Left colon (tissue), 2 donors: ENCODE measurements at regions not wholly inside any gene's neighbourhood (a gene's known extent, or its start where the extent isn't known, plus 50 kb on each side); places are given as distances from the start of the nearest gene placed in this dataset.
"Not testable (repeated sequence)": the region's sequence is repeated elsewhere in the genome, so short reads cannot be mapped to it uniquely, and the experiment has no call there.

ENCODE experiments used
- ATAC-seq: fragments of 200-7000 bp; cut with Tn5 transposase; one replicate; pipeline ENCODE4 v1.9.1; 2020; ENCODE audit warnings: mild to moderate bottlenecking, moderate library complexity
- DNase-seq, 2 donors: peaks; one replicate each; pipeline ENCODE4 v3.0.0-alpha.2; 2020
- intact Hi-C, 2 donors: fragments of 100-400 bp; cut with DNase I in 1 of 2; cut with micrococcal nuclease in 1 of 2; formaldehyde crosslinking; loops; one replicate each; pipeline versions ENCODE4 v1.11.2 to v1.14.0; 2022; cut with DNase I, micrococcal nuclease
- donor health status: DM: no; HTN: no; CAD: no.
- donor health status: DM: yes; HTN: yes; CAD: no.

GRCh38 chr2:14941151-14941631 lies 308.7 kb downstream of the LRATD1 start:
- ATAC-seq: no peak
- intact Hi-C loops: no loop called here
- peak in 1 of 2 donors; percentile 6 for DNase-seq

DNA sequence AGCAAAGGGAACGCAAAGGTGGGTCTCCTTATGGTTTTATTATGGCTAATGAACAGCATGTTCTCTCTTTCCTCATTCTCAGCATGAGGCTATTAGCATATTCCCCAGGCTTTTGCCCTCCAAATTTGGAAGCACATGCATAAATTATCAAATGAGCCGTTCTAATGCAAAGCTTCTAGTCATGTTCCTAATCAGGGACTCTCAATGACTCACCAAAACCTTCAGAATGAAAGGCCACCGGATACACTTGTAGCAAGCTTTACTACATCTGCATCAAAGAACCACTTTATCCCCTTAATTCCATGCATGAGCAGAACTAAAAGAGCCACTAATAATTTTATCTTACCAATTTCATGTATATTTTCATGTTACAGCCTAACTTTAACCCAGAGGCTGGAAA lies 310.5 kb downstream of the LRATD1 start:
- no peak for ATAC-seq
- no peak for DNase-seq
- intact Hi-C loops: no loop called here

DNA sequence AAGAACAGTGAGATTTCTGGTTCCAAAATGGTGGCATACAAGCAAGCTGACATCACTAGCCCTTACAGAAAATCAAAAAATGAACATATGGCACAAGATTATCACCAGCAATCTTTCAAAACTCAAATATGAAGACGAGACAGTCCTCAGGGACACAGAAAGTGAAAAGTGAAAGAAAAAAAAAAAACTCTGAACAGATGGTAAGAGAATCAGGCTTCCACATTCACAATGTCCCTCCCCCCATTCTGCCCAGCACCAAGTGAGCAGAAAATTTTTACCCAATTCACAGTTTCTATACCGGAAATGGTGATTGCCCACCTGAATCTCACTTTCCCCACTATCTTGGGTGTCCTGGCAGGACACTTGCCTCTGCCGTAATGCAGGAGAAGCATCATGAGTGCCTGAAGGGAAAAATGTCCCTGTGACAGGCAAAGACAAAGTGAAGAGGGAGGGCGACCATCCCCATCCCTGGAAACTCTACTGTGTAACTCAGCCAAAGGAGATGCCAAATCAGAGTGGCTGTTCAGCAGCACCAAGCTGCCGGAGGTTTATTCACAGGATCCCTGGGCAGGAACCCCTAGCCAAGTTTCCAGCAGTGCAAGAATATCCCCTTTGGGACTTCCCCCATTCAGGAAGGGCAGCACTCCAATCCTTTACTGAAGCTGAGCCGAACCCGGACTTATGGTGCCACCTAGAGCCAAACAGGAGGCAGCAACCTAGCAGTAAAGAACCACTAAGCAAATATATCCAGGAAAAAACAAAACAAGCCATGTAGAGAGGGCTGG lies 312.2 kb downstream of the LRATD1 start:
- intact Hi-C loops: no loop called here
- no peak for ATAC-seq
- DNase-seq: peak in 1 of 2 donors; percentile 6

- intact Hi-C loops: no loop called here
- no peak for ATAC-seq
- DNase-seq: no peak
Measured at GRCh38 chr2:14951569-14952285, 319.2 kb downstream of the LRATD1 start.

DNA sequence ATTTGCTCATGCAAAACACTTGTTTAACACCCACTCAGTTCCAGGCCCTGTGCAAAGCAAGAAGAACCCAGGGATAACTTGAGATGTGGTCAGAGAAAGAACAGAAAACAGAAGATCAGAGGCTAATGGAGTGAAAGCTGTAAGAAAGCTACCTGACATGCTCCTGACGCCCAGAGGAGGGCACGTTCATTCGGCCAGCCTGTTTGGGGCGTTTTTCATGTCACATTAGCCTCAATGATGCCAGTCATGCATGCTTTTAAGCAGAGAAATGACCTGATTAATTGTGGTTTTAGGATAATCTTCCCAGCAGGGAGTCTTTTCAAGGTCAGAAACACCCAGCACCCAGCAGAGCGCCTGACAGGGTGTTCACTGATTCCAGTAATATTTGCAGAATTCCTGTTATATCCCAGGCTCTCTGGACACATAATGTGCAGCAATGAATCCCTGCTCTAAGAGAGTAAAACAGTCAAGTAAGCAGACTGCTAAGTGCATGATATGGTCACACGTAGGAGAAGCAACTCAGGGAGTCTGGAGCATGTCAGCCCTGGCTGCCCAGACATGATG lies 320.0 kb downstream of the LRATD1 start:
- no peak for ATAC-seq
- intact Hi-C loops: no loop called here
- no peak for DNase-seq

- intact Hi-C loops: no loop called here
- DNase-seq (no peak), ATAC-seq (no peak)
Measured at GRCh38 chr2:14960686-14961324, 328.3 kb downstream of the LRATD1 start.

DNA sequence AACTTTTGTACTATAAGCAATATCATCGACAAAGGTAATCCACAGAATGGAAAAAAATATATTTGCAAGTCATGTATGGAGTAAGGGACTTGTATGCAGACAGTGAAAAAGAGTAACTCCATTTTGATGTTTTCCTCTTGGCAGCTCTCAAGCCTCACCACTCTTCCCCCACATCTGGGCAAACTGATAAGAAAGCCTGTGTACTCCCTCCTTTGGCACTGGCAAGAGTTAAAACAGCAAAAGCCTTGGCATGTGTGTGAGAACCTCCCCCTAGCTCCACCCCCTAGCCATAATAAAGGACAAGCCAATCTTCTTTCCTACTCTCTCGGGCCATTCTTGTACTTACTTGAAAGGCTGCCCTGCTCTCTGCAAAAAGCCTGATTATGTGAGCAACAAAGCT lies 335.2 kb downstream of the LRATD1 start:
- DNase-seq: no peak
- intact Hi-C loops: no loop called here

GRCh38 chr2:14975381-14975780 lies 342.9 kb downstream of the LRATD1 start:
- no peak for DNase-seq
- ATAC-seq: no peak
- intact Hi-C loops: no loop called here

More for the DNA sequence above, 335.2 kb downstream of the LRATD1 start:
- ATAC-seq: no peak

DNA sequence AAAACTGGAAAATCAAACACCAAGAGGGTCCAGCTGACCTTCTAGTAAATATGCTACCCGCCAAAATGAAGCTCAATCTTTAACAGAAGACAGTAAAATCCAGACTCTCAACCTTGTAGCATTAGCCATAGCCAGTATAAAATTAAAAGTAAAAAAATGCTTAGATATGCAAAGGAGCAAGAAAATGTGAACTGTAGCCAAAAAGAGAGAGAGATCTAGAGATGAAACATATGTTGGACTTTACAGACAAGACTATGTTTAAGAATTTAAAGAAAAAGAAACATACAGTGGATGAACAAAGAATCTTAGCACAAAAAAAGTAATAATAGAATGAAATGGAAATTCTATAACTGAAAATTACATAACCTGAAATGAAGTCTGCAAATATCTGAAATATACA lies 344.5 kb downstream of the LRATD1 start:
- ATAC-seq (no peak), DNase-seq (no peak)

GRCh38 chr2:14978845-14979244 lies 346.3 kb downstream of the LRATD1 start:
- ATAC-seq (no peak), DNase-seq (no peak)
- intact Hi-C loops: no loop called here

More for the DNA sequence above, 344.5 kb downstream of the LRATD1 start:
- intact Hi-C loops: no loop called here

DNA sequence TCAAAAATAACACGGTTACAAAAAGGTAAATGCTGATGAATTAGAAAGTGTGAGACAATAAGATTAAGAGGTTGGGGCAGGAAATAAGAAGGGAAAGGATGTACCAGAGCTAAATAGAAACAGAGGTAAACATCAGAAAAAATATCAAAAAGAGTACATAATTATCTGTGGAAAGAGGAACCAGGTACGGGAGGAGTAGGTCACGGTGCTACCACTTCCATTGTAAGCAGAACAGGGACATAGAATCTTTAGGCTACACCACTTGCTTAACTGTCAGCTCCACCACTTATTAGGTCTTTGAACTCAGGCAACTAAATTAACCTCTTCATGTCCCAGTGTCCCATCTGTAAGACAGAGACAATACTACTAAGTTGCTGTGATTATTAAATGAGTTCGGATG lies 350.3 kb downstream of the LRATD1 start:
- ATAC-seq: no peak
- intact Hi-C loops: no loop called here
- DNase-seq: no peak

DNA sequence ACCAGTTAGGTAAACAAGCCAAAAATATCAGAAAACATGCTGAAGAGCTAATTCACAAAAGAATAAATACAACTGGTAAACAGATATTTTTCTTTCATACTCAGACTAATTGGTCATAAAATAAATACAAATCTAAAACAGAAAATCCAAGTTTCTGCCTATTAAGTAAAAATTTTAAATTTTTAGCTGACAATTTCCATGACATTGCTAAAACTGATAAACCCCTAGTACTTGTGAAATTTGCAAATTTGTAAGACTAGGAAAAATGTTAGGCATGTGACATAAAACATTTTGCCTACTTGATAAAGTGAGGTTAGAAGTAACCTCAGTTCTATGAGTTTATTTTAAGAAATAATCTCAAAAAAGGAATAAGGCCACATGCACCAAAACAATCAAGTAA lies 356.1 kb downstream of the LRATD1 start:
- ATAC-seq (no peak), DNase-seq (no peak)
- intact Hi-C loops: no loop called here

DNA sequence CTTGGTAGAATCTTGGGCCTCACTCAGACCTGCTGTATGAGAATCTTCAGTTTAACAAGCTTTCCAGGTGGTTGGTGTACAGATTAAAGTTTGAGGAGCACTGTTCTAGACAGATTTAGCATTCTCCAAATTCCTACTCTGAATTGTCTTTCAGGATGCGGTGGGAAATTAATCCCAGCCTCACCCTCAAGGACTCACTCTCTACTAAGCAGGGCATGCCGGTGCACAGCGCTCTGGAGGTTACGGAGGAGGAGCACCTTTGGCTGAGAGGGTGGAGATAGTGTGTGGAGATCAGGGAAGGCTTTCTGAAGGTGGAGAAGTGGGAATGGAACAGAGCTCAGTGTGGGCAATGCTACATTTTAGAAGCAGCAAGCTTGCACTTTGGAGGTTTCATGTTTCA lies 359.2 kb downstream of the LRATD1 start:
- intact Hi-C loops: no loop called here
- no peak for ATAC-seq
- DNase-seq: no peak

DNA sequence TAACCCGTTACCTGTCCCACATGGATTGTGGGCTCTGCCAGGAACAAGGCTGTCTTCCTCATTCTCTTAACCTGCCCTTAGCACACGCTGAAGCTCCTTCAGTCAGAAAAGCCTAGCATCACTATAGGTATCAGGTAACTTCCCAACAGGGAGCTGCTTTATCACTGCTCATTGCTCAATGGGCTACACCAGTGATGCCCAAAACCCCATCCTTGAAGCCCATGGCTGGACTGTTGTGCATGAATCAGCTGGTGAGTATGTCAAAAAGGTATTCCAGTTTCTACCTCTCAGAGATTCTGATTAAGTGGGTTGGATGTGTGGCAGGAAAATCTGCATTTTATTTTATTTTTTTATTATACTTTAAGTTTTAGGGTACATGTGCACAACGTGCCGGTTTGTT lies 362.2 kb downstream of the LRATD1 start:
- intact Hi-C loops: no loop called here
- ATAC-seq (no peak), DNase-seq (no peak)

GRCh38 chr2:14996351-14997014 lies 364.0 kb downstream of the LRATD1 start:
- ATAC-seq (no peak), DNase-seq (no peak)

DNA sequence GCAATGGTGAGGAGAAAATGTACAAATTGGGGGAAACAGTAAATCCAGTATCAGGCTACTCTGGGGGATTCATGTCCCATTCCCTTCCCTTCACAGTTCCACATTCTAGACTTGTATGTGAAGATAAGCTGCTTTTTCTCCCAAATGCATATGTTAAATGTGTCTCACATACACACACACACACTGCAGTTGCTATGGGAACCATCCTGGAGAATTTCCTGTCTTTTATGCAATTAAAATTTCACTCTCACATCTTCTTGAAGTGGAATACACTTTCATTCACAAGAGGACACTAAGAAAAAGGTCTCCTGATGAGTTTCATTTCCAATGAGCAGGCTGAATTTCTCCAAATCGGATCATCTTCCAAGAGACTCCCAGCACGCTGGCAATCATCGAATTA lies 366.0 kb downstream of the LRATD1 start:
- intact Hi-C loops: no loop called here
- no peak for ATAC-seq
- no peak for DNase-seq

More at GRCh38 chr2:14996351-14997014, 364.0 kb downstream of the LRATD1 start:
- intact Hi-C loops: no loop called here

GRCh38 chr2:14999114-14999661 lies 366.7 kb downstream of the LRATD1 start:
- intact Hi-C loops: no loop called here
- no peak for ATAC-seq
- no peak for DNase-seq

DNA sequence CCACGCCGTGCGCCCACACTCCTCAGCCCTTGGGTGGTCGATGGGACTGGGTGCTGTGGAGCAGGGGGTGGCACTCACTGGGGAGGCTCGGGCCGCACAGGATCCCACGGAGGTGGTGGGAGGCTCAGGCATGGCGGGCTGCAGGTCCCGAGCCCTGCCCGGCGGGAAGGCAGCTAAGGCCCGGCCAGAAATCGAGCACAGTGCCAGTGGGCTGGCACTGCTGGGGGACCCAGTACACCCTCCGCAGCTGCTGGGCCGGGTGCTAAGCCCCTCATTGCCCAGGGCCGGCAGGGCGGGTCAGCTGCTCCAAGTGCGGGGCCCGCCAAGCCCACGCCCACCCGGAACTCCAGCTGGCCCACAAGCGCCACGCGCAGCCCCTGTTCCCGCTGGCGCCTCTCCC lies 370.0 kb downstream of the LRATD1 start:
- intact Hi-C loops, ATAC-seq, DNase-seq: not testable (repeated sequence)

GRCh38 chr2:15006667-15007066 lies 374.1 kb downstream of the LRATD1 start:
- ATAC-seq (no peak), DNase-seq (no peak)
- intact Hi-C loops: no loop called here
